ENCODE measurements at regions not wholly inside any gene's neighbourhood (a gene's known extent, or its start where the extent isn't known, plus 50 kb on each side); places are given as distances from the start of the nearest gene placed in this dataset.
A peak's percentile ranks its signal among the peaks of the same experiment; 100 is the strongest.

DNA sequence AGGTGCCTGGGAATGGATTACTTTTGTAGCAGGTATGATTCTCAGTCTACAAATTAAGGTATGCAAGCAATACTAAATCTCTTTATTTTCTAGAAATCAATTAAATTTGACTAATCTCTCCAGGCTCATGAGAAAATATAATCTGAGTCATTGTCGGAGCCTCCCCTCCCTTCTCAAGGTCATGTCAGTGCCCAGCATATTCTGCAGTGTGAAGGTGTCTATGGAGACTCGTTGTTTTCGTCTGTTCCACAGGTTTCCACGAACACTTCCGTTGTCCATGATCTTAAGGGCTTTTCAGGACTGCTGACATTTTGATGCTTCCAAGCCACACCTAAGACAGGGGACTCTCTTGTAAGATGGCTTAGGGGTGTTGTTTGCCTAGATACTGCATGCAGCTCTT, 56.6 kb upstream of the SCOC start:
- H3K27ac ChIP-seq: no peak overlapping the region
- no peak overlapping the region for H3K4me2 ChIP-seq
- peaks cover 0 to 11% (median 8%) of the 10 kb centered on the region in 10 experiments; a peak in 13 of 20 replicates for H3K4me1 ChIP-seq
- no peaks in the 10 kb centered on the region for H4K20me1 ChIP-seq
- H3K36me3 ChIP-seq: no peaks in the 10 kb centered on the region
- no peak overlapping the region for H3K9ac ChIP-seq
- H3K9me3 ChIP-seq (replicated peaks in 1 of 11): peaks cover 0 to 20% (median 8%) of the 10 kb centered on the region in 11 experiments; a peak in 8 of 22 replicates
- no peaks in the 10 kb centered on the region for H3K27me3 ChIP-seq
- no peak for TF ChIP-seq Cebpa-rat (IDR thresholded peaks at IDR 0.05)
- no peak overlapping the region for H3K4me3 ChIP-seq

DNA sequence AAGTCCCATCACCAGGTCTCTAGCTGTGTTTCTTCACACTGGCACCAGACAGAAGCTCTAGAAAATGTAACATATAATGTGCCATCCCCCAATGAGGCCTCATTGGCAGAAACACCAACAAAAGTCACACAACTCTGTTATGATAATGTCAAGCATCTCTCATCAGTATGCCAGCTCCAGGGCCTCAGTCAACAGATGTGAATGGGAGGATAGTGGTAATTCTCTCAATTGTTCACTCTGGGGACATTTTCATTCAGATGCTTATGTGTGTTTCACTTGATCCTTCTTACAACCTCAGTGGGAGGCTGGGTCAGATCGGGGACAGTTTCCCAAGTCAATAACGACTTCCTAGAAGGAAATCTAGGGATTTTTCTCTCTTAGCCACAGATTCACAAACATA, 57.5 kb upstream of the SCOC start:
- Histone ChIP-seq H3K4me1 (peaks cover 0 to 20% (median 15%) of the 10 kb centered on the region in 10 experiments; a peak in 13 of 20 replicates), H3K9me3 (replicated peaks in 1 of 11) (peaks cover 0 to 13% (median 5%) of the 10 kb centered on the region in 11 experiments; a peak in 5 of 22 replicates), H3K4me2 (no peak overlapping the region), H3K27ac (no peak overlapping the region), H3K27me3 (no peaks in the 10 kb centered on the region), H3K9ac (no peak overlapping the region), H4K20me1 (no peaks in the 10 kb centered on the region), H3K36me3 (no peaks in the 10 kb centered on the region), H3K4me3 (no peak overlapping the region)
- TF ChIP-seq Cebpa-rat (IDR thresholded peaks at IDR 0.05): no peak

DNA sequence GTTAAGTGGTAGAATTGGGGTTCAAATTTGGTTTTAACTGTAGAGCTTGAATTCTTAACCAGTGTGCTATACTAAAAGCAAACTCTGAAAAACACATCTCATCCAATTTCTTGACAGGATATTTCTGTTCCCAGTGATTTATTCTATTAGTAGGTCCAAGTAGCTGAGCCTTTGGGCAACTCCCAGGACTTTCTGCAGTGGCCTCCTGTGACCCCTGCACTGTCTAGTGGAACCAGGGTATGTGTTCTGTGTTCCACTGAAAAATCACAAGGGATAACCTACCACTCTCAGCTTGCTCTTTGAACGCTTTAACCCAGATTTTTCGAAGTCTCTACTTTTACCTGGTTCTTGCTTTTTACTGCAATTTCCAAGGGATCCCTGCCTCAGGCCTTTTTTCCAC, 58.0 kb upstream of the SCOC start:
- H4K20me1 ChIP-seq: no peaks in the 10 kb centered on the region
- H3K4me2 ChIP-seq: no peak overlapping the region
- H3K27ac ChIP-seq: no peak overlapping the region
- no peak overlapping the region for H3K9ac ChIP-seq
- H3K36me3 ChIP-seq: no peaks in the 10 kb centered on the region
- no peaks in the 10 kb centered on the region for H3K27me3 ChIP-seq
- TF ChIP-seq Cebpa-rat (IDR thresholded peaks at IDR 0.05): no peak
- H3K9me3 ChIP-seq (replicated peaks in 1 of 11): peaks cover 0 to 11% (median 3%) of the 10 kb centered on the region in 11 experiments; a peak in 4 of 22 replicates
- no peak overlapping the region for H3K4me3 ChIP-seq
- peaks cover 0 to 25% (median 19%) of the 10 kb centered on the region in 10 experiments; a peak in 14 of 20 replicates for H3K4me1 ChIP-seq

DNA sequence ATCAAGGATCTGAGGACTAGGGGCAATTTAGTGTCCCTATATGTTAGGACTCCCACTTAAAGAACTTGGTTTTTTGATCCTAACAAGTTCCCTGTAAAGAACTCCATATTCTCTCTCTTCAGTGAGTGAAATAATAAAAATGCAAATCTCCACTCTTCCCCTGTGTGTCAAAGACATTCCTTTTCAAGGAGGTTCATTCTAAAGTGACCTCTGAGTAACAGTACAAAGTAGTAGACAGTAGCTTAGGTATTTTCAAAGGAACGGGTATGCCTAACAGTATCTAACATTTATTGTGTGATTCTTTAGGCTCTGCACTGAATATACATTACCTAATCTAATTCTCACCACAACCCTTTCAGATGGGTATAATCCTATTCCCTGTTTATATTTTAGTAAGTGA, 58.4 kb upstream of the SCOC start:
- peaks cover 0 to 9% (median 0%) of the 10 kb centered on the region in 11 experiments; a peak in 4 of 22 replicates for H3K9me3 ChIP-seq (replicated peaks in 1 of 11)

DNA sequence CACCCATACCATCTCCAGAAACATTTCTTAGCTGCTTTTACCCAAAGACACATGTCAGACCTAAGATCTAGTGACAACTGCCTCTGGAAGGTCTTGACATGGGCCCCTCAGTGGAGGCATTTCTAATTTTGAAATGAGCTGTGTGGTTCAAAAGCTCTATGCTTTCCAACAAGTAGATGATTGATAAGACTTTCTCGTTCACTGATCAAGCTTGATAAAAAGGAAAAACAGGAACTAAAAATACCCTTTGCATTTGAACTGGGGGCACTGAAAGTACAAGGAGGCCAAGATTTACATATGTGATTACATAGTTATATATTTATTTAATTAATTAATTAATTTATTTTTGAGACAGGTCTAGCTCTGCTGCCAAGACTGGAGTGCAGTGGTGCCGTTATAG, 61.3 kb upstream of the SCOC start:
- TF ChIP-seq Cebpa-rat (IDR thresholded peaks at IDR 0.05): no peak
- Histone ChIP-seq H3K4me3 (no peak overlapping the region), H3K36me3 (no peaks in the 10 kb centered on the region), H4K20me1 (no peaks in the 10 kb centered on the region), H3K27ac (no peak overlapping the region), H3K27me3 (no peaks in the 10 kb centered on the region), H3K4me1 (peaks cover 0 to 28% (median 22%) of the 10 kb centered on the region in 10 experiments; a peak in 14 of 20 replicates), H3K9ac (no peak overlapping the region), H3K4me2 (peak overlapping the region in 7 of 11 experiments; percentile 7 to 63 (median 36); a peak in 12 of 22 replicates), H3K9me3 (replicated peaks in 1 of 11) (peaks cover 0 to 7% (median 4%) of the 10 kb centered on the region in 11 experiments; a peak in 5 of 22 replicates)

More for the DNA sequence above, 58.4 kb upstream of the SCOC start:
- H3K9ac ChIP-seq: no peak overlapping the region
- H3K4me1 ChIP-seq: peaks cover 0 to 28% (median 22%) of the 10 kb centered on the region in 10 experiments; a peak in 14 of 20 replicates
- no peaks in the 10 kb centered on the region for H4K20me1 ChIP-seq
- no peak for TF ChIP-seq Cebpa-rat (IDR thresholded peaks at IDR 0.05)
- H3K36me3 ChIP-seq: no peaks in the 10 kb centered on the region
- no peak overlapping the region for H3K27ac ChIP-seq
- H3K4me2 ChIP-seq: no peak overlapping the region
- H3K4me3 ChIP-seq: no peak overlapping the region
- no peaks in the 10 kb centered on the region for H3K27me3 ChIP-seq

DNA sequence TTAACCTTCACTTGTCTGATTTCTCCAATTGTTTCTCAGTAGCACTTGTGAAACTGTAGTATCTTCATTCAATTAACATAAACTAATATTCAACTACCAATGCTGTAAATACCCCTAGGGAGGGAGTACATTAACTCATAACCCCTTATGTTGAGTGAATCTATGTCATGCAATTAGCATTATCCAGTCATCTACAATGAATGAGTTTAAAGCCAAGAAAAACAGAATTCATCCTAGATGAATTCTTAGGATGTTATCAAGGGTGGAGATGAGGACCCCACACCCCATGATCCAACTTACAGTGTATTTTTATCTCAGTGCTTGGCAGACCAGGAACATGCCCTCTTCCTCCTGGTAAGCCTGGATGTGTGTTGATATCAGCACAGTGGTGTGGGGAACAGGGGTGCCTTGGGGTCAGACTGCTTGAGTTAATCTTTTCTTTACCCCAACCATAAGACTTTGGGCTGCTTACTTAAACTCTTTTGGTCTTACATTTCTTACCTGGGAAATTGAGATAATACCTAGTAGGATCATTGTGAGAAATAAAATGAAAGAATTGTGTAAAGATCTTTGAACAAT, 62.1 kb upstream of the SCOC start:
- peaks cover 0 to 28% (median 22%) of the 10 kb centered on the region in 10 experiments; a peak in 14 of 20 replicates for H3K4me1 ChIP-seq
- TF ChIP-seq Cebpa-rat (IDR thresholded peaks at IDR 0.05): no peak
- H3K9me3 ChIP-seq (replicated peaks in 1 of 11): peaks cover 0 to 7% (median 4%) of the 10 kb centered on the region in 11 experiments; a peak in 5 of 22 replicates
- peak overlapping the region in 5 of 11 experiments; percentile 7 to 63 (median 53); a peak in 8 of 22 replicates for H3K4me2 ChIP-seq
- no peaks in the 10 kb centered on the region for H3K27me3 ChIP-seq
- H3K9ac ChIP-seq: no peak overlapping the region
- no peaks in the 10 kb centered on the region for H4K20me1 ChIP-seq
- H3K4me3 ChIP-seq: no peak overlapping the region
- no peaks in the 10 kb centered on the region for H3K36me3 ChIP-seq
- no peak overlapping the region for H3K27ac ChIP-seq

DNA sequence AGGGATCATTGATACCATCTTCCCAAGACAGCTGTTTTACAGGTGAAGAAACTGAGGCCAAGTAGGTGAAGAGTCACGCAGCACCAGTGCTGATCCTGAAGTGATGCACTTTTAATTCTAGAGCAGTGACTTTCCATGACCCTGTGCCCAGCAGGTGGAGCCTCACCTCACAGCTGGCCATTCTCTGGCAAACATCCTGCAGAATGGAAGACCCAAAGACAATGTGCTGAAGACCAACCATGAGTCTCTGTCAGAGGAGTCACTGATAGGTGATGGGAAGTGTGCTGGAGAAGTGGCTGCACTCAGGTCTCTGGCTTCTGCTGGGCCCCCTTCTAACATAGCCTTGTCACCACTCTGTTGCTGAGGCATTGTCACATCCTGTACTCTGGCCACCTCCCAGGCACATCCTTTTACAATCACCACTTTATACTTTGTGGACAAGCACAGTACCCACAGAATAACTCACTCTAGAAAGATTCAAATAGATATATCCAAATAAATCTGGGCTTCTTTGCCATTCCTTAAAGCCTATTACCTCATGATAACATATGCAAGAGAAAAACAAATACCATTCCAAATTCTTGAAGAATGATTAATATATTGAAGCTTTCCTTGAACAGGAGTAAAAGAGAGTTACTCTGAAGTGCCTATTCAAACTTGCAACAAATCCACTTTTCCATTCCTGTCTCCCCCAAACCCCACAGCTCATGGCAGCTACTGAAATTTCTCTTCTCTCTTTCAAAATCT, 64.1 kb upstream of the SCOC start:
- Histone ChIP-seq H3K4me2 (no peak overlapping the region), H3K4me3 (no peak overlapping the region), H3K36me3 (no peaks in the 10 kb centered on the region), H3K27ac (no peak overlapping the region), H4K20me1 (no peaks in the 10 kb centered on the region), H3K4me1 (peaks cover 0 to 28% (median 22%) of the 10 kb centered on the region in 10 experiments; a peak in 14 of 20 replicates), H3K27me3 (no peaks in the 10 kb centered on the region), H3K9ac (no peak overlapping the region), H3K9me3 (replicated peaks in 1 of 11) (peaks cover 0 to 7% (median 4%) of the 10 kb centered on the region in 11 experiments; a peak in 5 of 22 replicates)
- no peak for TF ChIP-seq Cebpa-rat (IDR thresholded peaks at IDR 0.05)

DNA sequence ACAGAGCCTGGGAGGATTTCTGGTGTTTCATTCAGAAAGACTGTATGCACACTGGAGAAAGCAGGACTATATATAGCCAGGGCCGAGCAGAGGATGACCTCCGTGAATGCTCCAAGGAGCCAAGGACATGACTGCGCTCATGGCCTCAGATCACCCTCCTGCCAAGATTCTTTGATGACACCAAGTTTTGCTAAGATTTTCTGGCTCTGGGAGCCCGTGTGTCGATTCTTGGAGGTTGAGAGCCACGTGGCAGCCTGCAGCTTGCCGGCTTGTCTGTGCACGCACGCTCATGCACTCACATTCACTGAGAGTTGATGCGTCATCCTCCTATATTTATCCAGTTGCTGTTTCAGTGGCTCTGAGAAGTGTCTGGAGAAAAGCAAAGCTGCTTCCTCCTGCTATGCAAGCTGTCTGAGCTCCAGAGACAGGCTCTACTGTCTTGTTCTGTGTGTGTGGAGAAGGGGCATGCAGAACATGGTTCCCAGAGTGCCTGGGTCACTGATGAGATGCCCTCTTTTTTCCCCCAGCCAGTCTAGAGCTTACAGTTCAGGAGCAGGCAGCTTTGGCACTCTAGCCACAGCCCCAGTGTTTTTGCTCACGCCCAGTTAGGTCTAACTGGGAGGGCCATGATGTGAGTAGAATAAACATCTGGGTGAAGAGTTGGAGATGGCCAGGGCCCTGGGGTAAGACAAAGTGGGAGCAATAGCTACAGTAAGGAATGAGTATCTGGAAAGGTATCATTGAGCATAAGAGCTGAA, 64.9 kb upstream of the SCOC start:
- H3K27me3 ChIP-seq: no peaks in the 10 kb centered on the region
- no peaks in the 10 kb centered on the region for H3K36me3 ChIP-seq
- no peak overlapping the region for H3K27ac ChIP-seq
- peaks cover 0 to 7% (median 4%) of the 10 kb centered on the region in 11 experiments; a peak in 5 of 22 replicates for H3K9me3 ChIP-seq (replicated peaks in 1 of 11)
- TF ChIP-seq Cebpa-rat (IDR thresholded peaks at IDR 0.05): no peak
- H3K4me3 ChIP-seq: no peak overlapping the region
- H4K20me1 ChIP-seq: no peaks in the 10 kb centered on the region
- H3K4me1 ChIP-seq: peaks cover 0 to 28% (median 22%) of the 10 kb centered on the region in 10 experiments; a peak in 14 of 20 replicates
- no peak overlapping the region for H3K9ac ChIP-seq
- H3K4me2 ChIP-seq: no peak overlapping the region

DNA sequence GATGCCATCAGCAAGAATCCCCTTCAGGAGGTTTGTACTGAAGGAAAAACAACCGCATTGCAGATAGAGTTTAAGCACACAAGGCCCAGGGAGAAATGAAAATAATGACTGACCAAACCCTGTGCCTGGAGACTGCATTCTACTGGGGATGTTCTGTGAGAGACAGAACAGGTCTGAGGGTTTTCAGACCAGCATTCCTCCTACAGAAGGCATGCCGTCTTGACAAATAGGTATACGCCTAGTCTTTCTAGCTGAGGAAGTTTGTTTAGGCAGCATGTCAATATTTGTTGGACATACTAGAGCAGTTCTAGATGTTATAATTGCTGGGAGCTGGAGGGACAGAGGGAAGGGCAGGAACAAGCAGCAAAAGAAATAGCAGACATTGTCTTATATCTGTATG, 68.4 kb upstream of the SCOC start:
- peaks cover 0 to 9% (median 0%) of the 10 kb centered on the region in 10 experiments; a peak in 6 of 20 replicates for H3K4me1 ChIP-seq
- H3K27me3 ChIP-seq: no peaks in the 10 kb centered on the region

More for the DNA sequence above, 68.4 kb upstream of the SCOC start:
- H3K27ac ChIP-seq: no peak overlapping the region
- no peak overlapping the region for H3K4me3 ChIP-seq
- TF ChIP-seq Cebpa-rat (IDR thresholded peaks at IDR 0.05): no peak
- H3K9ac ChIP-seq: no peak overlapping the region
- no peaks in the 10 kb centered on the region for H3K36me3 ChIP-seq
- no peak overlapping the region for H3K4me2 ChIP-seq
- H3K9me3 ChIP-seq (replicated peaks in 1 of 11): peaks cover 0 to 7% (median 4%) of the 10 kb centered on the region in 11 experiments; a peak in 5 of 22 replicates
- no peaks in the 10 kb centered on the region for H4K20me1 ChIP-seq
